H9 (cell line): ENCODE measurements at regions not wholly inside any gene's neighbourhood (a gene's known extent, or its start where the extent isn't known, plus 50 kb on each side); places are given as distances from the start of the nearest gene placed in this dataset.

ENCODE experiments used
- DNase-seq: peaks from one replicate; pipeline ENCODE4 v3.0.0-alpha.2; 2017
- H2AFZ ChIP-seq: one replicate; pipeline ENCODE4 v1.6.1; 2013; ENCODE audit warnings: mild to moderate bottlenecking, low read length, control low read depth, moderate library complexity
- H2AK5ac ChIP-seq: 2 replicates; pipeline ENCODE4 v1.6.1; 2013; ENCODE audit warnings: low read length, control low read depth, mixed read lengths; ENCODE audit not compliant: insufficient read length
- H2BK120ac ChIP-seq: one replicate; pipeline ENCODE4 v1.6.1; 2013; ENCODE audit warnings: low read depth, mild to moderate bottlenecking, low read length, control low read depth, inconsistent platforms; ENCODE audit not compliant: poor library complexity, severe bottlenecking
- H2BK12ac ChIP-seq: 2 replicates; pipeline ENCODE4 v1.6.1; 2013; ENCODE audit warnings: low read length, control low read depth, mixed read lengths, low read depth; ENCODE audit not compliant: insufficient read length
- H2BK15ac ChIP-seq: 2 replicates; pipeline ENCODE4 v1.6.1; 2013; ENCODE audit warnings: low read depth, low read length, control low read depth
- H2BK20ac ChIP-seq: one replicate; pipeline ENCODE4 v1.6.1; 2013; ENCODE audit warnings: low read depth, mild to moderate bottlenecking, low read length, control low read depth, inconsistent platforms; ENCODE audit not compliant: poor library complexity, severe bottlenecking
- H2BK5ac ChIP-seq: 2 replicates; pipeline ENCODE4 v1.6.1; 2013; ENCODE audit warnings: low read length, control low read depth, mixed read lengths; ENCODE audit not compliant: insufficient read length
- H3K14ac ChIP-seq: 2 replicates; pipeline ENCODE4 v1.6.1; 2013; ENCODE audit warnings: low read length, control low read depth; ENCODE audit not compliant: insufficient read depth
- H3K18ac ChIP-seq: 2 replicates; pipeline ENCODE4 v1.6.1; 2013; ENCODE audit warnings: low read depth, mild to moderate bottlenecking, mixed read lengths, low read length, control low read depth; ENCODE audit not compliant: insufficient read length
- H3K23ac ChIP-seq: 2 replicates; pipeline ENCODE4 v1.6.1; 2013; ENCODE audit warnings: low read length, control low read depth, mixed read lengths, low read depth; ENCODE audit not compliant: insufficient read length
- H3K23me2 ChIP-seq: 2 replicates; pipeline ENCODE4 v1.6.1; 2013; ENCODE audit warnings: low read depth, mild to moderate bottlenecking, mixed read lengths, low read length, control low read depth; ENCODE audit not compliant: insufficient read length, poor library complexity, severe bottlenecking
- H3K27ac ChIP-seq: 2 replicates; pipeline ENCODE4 v1.5.1; 2013; ENCODE audit warnings: low read length, control low read depth, mixed read lengths, low read depth; ENCODE audit not compliant: insufficient read length
- H3K27me3 ChIP-seq: 2 replicates; pipeline ENCODE4 v1.6.1; 2013; ENCODE audit warnings: low read length, control low read depth, inconsistent platforms; ENCODE audit not compliant: insufficient read depth
- H3K4ac ChIP-seq: 2 replicates; pipeline ENCODE4 v1.6.1; 2013; ENCODE audit warnings: low read depth, mild to moderate bottlenecking, control low read depth, inconsistent platforms, low read length, moderate library complexity
- H3K4me1 ChIP-seq: 2 replicates; pipeline ENCODE4 v1.6.1; 2013; ENCODE audit warnings: low read length, control low read depth, inconsistent platforms; ENCODE audit not compliant: insufficient read depth
- H3K4me2 ChIP-seq: 2 replicates; pipeline ENCODE4 v1.6.1; 2013; ENCODE audit warnings: low read length, control low read depth, mixed read lengths; ENCODE audit not compliant: insufficient read length, insufficient read depth
- H3K56ac ChIP-seq: 2 replicates; pipeline ENCODE4 v1.6.1; 2013; ENCODE audit warnings: low read depth, mild to moderate bottlenecking, mixed read lengths, low read length, control low read depth; ENCODE audit not compliant: insufficient read length
- H3K79me1 ChIP-seq: 2 replicates; pipeline ENCODE4 v1.6.1; 2013; ENCODE audit warnings: low read depth, mild to moderate bottlenecking, moderate library complexity, low read length, control low read depth, inconsistent platforms; ENCODE audit not compliant: insufficient read depth, poor library complexity, severe bottlenecking
- H3K79me2 ChIP-seq: 2 replicates; pipeline ENCODE4 v1.6.1; 2013; ENCODE audit warnings: low read length, control low read depth, inconsistent platforms; ENCODE audit not compliant: insufficient read depth
- H3K9ac ChIP-seq: 2 replicates; pipeline ENCODE4 v1.6.1; 2013; ENCODE audit warnings: low read length, control low read depth, mixed read lengths; ENCODE audit not compliant: insufficient read length; ENCODE audit errors: extremely low read depth
- H3K9me3 ChIP-seq: one replicate; pipeline ENCODE4 v1.6.1; 2013; ENCODE audit warnings: low read depth, low read length, inconsistent platforms; ENCODE audit not compliant: control insufficient read depth
- H3T11ph ChIP-seq: one replicate; pipeline ENCODE4 v1.6.1; 2013; ENCODE audit warnings: mild to moderate bottlenecking, low read length, control low read depth, inconsistent platforms
- H4K20me1 ChIP-seq: one replicate; pipeline ENCODE4 v1.6.1; 2013; ENCODE audit not compliant: control insufficient read depth, insufficient read length, insufficient read depth
- H4K5ac ChIP-seq: 2 replicates; pipeline ENCODE4 v1.6.1; 2013; ENCODE audit warnings: low read depth, mild to moderate bottlenecking, mixed read lengths, low read length, control low read depth; ENCODE audit not compliant: insufficient read length
- H4K8ac ChIP-seq: replicated peaks from 2 replicates; pipeline ENCODE4 v1.6.1; 2013; ENCODE audit warnings: low read length, control low read depth, mixed read lengths, low read depth; ENCODE audit not compliant: insufficient read length
- H4K91ac ChIP-seq: 2 replicates; pipeline ENCODE4 v1.6.1; 2013; ENCODE audit warnings: low read depth, mild to moderate bottlenecking, moderate library complexity, mixed read lengths, low read length, control low read depth; ENCODE audit not compliant: insufficient read length
- H3K27ac Mint-ChIP-seq, 3 experiments: 2 replicates in 2 of 3; 3 replicates in 1 of 3; pipeline ENCODE4 v1.8.0; 2020 to 2021; ENCODE audit warnings: mixed read lengths in 3 of 3, mild to moderate bottlenecking in 1 of 3, moderate library complexity in 1 of 3
- H3K27me3 Mint-ChIP-seq: 2 replicates; pipeline ENCODE4 v1.8.0; 2021; ENCODE audit warnings: low read depth, mild to moderate bottlenecking, moderate library complexity, mixed read lengths
- H3K36me3 Mint-ChIP-seq, 3 experiments: 2 replicates in 2 of 3; 3 replicates in 1 of 3; pipeline ENCODE4 v1.8.0; 2020 to 2021; ENCODE audit warnings: low read depth in 3 of 3, mixed read lengths in 3 of 3; ENCODE audit not compliant: insufficient read depth in 1 of 3
- H3K4me1 Mint-ChIP-seq, 2 experiments: 2 replicates each; pipeline ENCODE4 v1.8.0; 2020; ENCODE audit warnings: mixed read lengths in 2 of 2
- H3K4me3 Mint-ChIP-seq, 2 experiments: 2 replicates in 1 of 2; 3 replicates in 1 of 2; pipeline ENCODE4 v1.8.0; 2020 to 2021; ENCODE audit warnings: mild to moderate bottlenecking in 2 of 2, mixed read lengths in 2 of 2, moderate library complexity in 1 of 2
- H3K9me3 Mint-ChIP-seq, 2 experiments: 2 replicates in 1 of 2; 3 replicates in 1 of 2; pipeline ENCODE4 v1.8.0; 2020; ENCODE audit warnings: mild to moderate bottlenecking in 2 of 2, mixed read lengths in 2 of 2, moderate library complexity in 1 of 2
- TF ChIP-seq, protein P1 (sequence below): fragments of 200-600 bp; sonication (generic); conservative IDR thresholded peaks from 3 replicates; pipeline ENCODE4 v1.8.0; 2021; ENCODE audit warnings: antibody characterized with exemption, mild to moderate bottlenecking

DNA sequence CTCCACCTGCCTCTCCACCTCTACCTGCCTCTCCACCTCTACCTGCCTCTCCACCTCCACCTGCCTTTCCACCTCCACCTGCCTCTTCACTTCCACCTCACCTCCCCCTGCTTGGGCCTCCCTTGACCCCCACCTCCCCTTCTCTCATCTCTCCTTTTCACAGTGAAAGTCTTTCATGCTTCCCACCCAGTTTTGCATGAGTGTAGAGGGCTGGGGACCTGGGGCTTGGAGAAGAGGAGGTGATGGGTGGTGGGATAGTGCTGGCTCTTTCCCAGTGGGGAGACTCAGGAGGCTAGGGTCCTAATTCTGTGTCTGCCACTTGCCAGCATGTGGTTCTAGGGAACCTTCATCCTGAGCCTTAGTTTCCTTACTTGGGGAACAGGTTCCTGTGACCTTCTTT, 316.2 kb upstream of the C1orf174 start:
- Histone ChIP-seq H2BK120ac (no peak overlapping the region), H3K27ac (no peak overlapping the region), H2BK12ac (no peak overlapping the region), H3K9ac (no peak overlapping the region), H3K56ac (no peak overlapping the region), H3K4me1 (no peaks in the 10 kb centered on the region; the same call in 1 of the 2 replicates), H3K79me1 (no peaks in the 10 kb centered on the region), H2AFZ (no peak overlapping the region), H4K5ac (no peak overlapping the region), H2AK5ac (no peak overlapping the region), H2BK20ac (no peak overlapping the region), H2BK15ac (no peak overlapping the region), H3K4ac (no peak overlapping the region), H4K91ac (no peak overlapping the region), H3K23me2 (no peaks in the 10 kb centered on the region), H3K14ac (no peak overlapping the region), H3T11ph (no peak overlapping the region), H3K18ac (no peak overlapping the region), H4K20me1 (no peaks in the 10 kb centered on the region), H3K9me3 (no peaks in the 10 kb centered on the region), H3K79me2 (no peaks in the 10 kb centered on the region), H4K8ac (no peak overlapping the region), H2BK5ac (no peak overlapping the region), H3K27me3 (no peaks in the 10 kb centered on the region), H3K4me2 (no peak overlapping the region), H3K23ac (no peak overlapping the region)
- Mint-ChIP-seq H3K27ac (no peak overlapping the region; a peak in 1 of 7 replicates), H3K9me3 (peaks cover 15 to 16% of the 10 kb centered on the region in 2 experiments; a peak in 4 of 5 replicates), H3K27me3 (peaks cover 24% of the 10 kb centered on the region), H3K4me3 (no peak overlapping the region), H3K4me1 (peaks cover 21 to 22% of the 10 kb centered on the region in 2 experiments), H3K36me3 (peaks cover 0 to 3% (median 1%) of the 10 kb centered on the region in 3 experiments; a peak in 1 of 7 replicates)
- no peak for DNase-seq
- TF ChIP-seq, protein P1, sequence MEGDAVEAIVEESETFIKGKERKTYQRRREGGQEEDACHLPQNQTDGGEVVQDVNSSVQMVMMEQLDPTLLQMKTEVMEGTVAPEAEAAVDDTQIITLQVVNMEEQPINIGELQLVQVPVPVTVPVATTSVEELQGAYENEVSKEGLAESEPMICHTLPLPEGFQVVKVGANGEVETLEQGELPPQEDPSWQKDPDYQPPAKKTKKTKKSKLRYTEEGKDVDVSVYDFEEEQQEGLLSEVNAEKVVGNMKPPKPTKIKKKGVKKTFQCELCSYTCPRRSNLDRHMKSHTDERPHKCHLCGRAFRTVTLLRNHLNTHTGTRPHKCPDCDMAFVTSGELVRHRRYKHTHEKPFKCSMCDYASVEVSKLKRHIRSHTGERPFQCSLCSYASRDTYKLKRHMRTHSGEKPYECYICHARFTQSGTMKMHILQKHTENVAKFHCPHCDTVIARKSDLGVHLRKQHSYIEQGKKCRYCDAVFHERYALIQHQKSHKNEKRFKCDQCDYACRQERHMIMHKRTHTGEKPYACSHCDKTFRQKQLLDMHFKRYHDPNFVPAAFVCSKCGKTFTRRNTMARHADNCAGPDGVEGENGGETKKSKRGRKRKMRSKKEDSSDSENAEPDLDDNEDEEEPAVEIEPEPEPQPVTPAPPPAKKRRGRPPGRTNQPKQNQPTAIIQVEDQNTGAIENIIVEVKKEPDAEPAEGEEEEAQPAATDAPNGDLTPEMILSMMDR, result no peak
